KMS-11 (cell line): ENCODE measurements at regions not wholly inside any gene's neighbourhood (a gene's known extent, or its start where the extent isn't known, plus 50 kb on each side); places are given as distances from the start of the nearest gene placed in this dataset.

Source experiments
- H2AFZ ChIP-seq: fragments of 200-600 bp; sonication (generic); 2 replicates; pipeline ENCODE4 v1.6.1; 2016; ENCODE audit warnings: antibody characterized with exemption, mixed run types, low read depth
- H3K27ac ChIP-seq: fragments of 200-600 bp; sonication (generic); 2 replicates; pipeline ENCODE4 v1.6.1; 2016; ENCODE audit warnings: mild to moderate bottlenecking, mixed run types
- H3K27me3 ChIP-seq: fragments of 200-600 bp; sonication (generic); 2 replicates; pipeline ENCODE4 v1.6.1; 2017; ENCODE audit warnings: mild to moderate bottlenecking, low read depth, mixed run types, moderate library complexity; ENCODE audit not compliant: insufficient read depth
- H3K36me3 ChIP-seq: fragments of 200-600 bp; sonication (generic); 2 replicates; pipeline ENCODE4 v1.6.1; 2017; ENCODE audit warnings: mild to moderate bottlenecking, mixed run types; ENCODE audit not compliant: insufficient read depth
- H3K4me1 ChIP-seq: fragments of 200-600 bp; sonication (generic); 2 replicates; pipeline ENCODE4 v1.6.1; 2016; ENCODE audit warnings: mild to moderate bottlenecking, low read depth, mixed run types; ENCODE audit not compliant: poor library complexity, severe bottlenecking
- H3K4me2 ChIP-seq: fragments of 200-600 bp; sonication (generic); 2 replicates; pipeline ENCODE4 v1.7.0; 2016; ENCODE audit warnings: mild to moderate bottlenecking, mixed run types
- H3K4me3 ChIP-seq: fragments of 200-600 bp; sonication (generic); IDR thresholded peaks from 2 replicates; pipeline ENCODE4 v1.6.1; 2017; ENCODE audit warnings: low read depth, low read length, mixed read lengths; ENCODE audit not compliant: insufficient read depth
- H3K79me2 ChIP-seq: fragments of 200-600 bp; sonication (generic); 2 replicates; pipeline ENCODE4 v1.6.1; 2016; ENCODE audit warnings: low read depth, mixed run types; ENCODE audit not compliant: insufficient read depth
- H3K9ac ChIP-seq: fragments of 200-600 bp; sonication (generic); 2 replicates; pipeline ENCODE4 v1.6.1; 2016; ENCODE audit warnings: mild to moderate bottlenecking, mixed run types
- H4K20me1 ChIP-seq: fragments of 200-600 bp; sonication (generic); 2 replicates; pipeline ENCODE4 v1.6.1; 2016; ENCODE audit warnings: mild to moderate bottlenecking, mixed run types; ENCODE audit not compliant: insufficient read depth
- CTCF ChIP-seq: fragments of 200-600 bp; sonication (generic); conservative IDR thresholded peaks from 2 replicates; pipeline ENCODE4 v1.6.1; 2017; ENCODE audit warnings: low read depth, mild to moderate bottlenecking, antibody characterized with exemption, low read length, moderate library complexity, mixed read lengths

- Histone ChIP-seq H3K36me3 (no peaks in the 10 kb centered on the region), H3K27ac (no peak overlapping the region), H3K27me3 (no peaks in the 10 kb centered on the region), H3K79me2 (no peaks in the 10 kb centered on the region), H4K20me1 (no peaks in the 10 kb centered on the region), H3K4me3 (no peak overlapping the region), H2AFZ (no peak overlapping the region), H3K4me1 (no peaks in the 10 kb centered on the region), H3K9ac (no peak overlapping the region), H3K4me2 (no peak overlapping the region)
- TF ChIP-seq CTCF = no peak
Observed at GRCh38 chr4:20030108-20030507, 221.6 kb upstream of the SLIT2 start.

GRCh38 chr4:20028645-20029044 lies 223.1 kb upstream of the SLIT2 start:
- TF ChIP-seq CTCF = no peak
- no peaks in the 10 kb centered on the region for H3K27me3 ChIP-seq
- no peak overlapping the region for H3K27ac ChIP-seq
- H3K9ac ChIP-seq = no peak overlapping the region
- H3K79me2 ChIP-seq = no peaks in the 10 kb centered on the region
- no peak overlapping the region for H3K4me2 ChIP-seq
- no peaks in the 10 kb centered on the region for H3K36me3 ChIP-seq
- H2AFZ ChIP-seq = no peak overlapping the region
- no peak overlapping the region for H3K4me3 ChIP-seq
- no peaks in the 10 kb centered on the region for H3K4me1 ChIP-seq
- H4K20me1 ChIP-seq = no peaks in the 10 kb centered on the region

GRCh38 chr4:20026456-20026855 lies 225.2 kb upstream of the SLIT2 start:
- no peak overlapping the region for H2AFZ ChIP-seq
- no peaks in the 10 kb centered on the region for H3K79me2 ChIP-seq
- no peaks in the 10 kb centered on the region for H3K4me1 ChIP-seq
- no peak overlapping the region for H3K4me2 ChIP-seq
- H3K4me3 ChIP-seq = no peak overlapping the region
- no peaks in the 10 kb centered on the region for H3K36me3 ChIP-seq
- H3K27ac ChIP-seq = no peak overlapping the region
- no peaks in the 10 kb centered on the region for H3K27me3 ChIP-seq
- no peak for TF ChIP-seq CTCF
- H3K9ac ChIP-seq = no peak overlapping the region
- no peaks in the 10 kb centered on the region for H4K20me1 ChIP-seq

- TF ChIP-seq CTCF = no peak
- Histone ChIP-seq H4K20me1 (no peaks in the 10 kb centered on the region), H3K4me2 (no peak overlapping the region), H3K36me3 (no peaks in the 10 kb centered on the region), H3K4me3 (no peak overlapping the region), H3K4me1 (no peaks in the 10 kb centered on the region), H2AFZ (no peak overlapping the region), H3K27me3 (no peaks in the 10 kb centered on the region), H3K9ac (no peak overlapping the region), H3K27ac (no peak overlapping the region), H3K79me2 (no peaks in the 10 kb centered on the region)
Observed at GRCh38 chr4:20022471-20022870, 229.2 kb upstream of the SLIT2 start.

- no peaks in the 10 kb centered on the region for H4K20me1 ChIP-seq
- no peak overlapping the region for H3K4me2 ChIP-seq
- H2AFZ ChIP-seq = no peak overlapping the region
- H3K4me1 ChIP-seq = no peaks in the 10 kb centered on the region
- no peaks in the 10 kb centered on the region for H3K36me3 ChIP-seq
- no peak overlapping the region for H3K9ac ChIP-seq
- H3K79me2 ChIP-seq = no peaks in the 10 kb centered on the region
- no peaks in the 10 kb centered on the region for H3K27me3 ChIP-seq
- H3K27ac ChIP-seq = no peak overlapping the region
- no peak for TF ChIP-seq CTCF
- no peak overlapping the region for H3K4me3 ChIP-seq
Observed at GRCh38 chr4:20020056-20020455, 231.6 kb upstream of the SLIT2 start.
